ENCODE measurements at regions not wholly inside any gene's neighbourhood (a gene's known extent, or its start where the extent isn't known, plus 50 kb on each side); places are given as distances from the start of the nearest gene placed in this dataset.

- no peaks in the 10 kb centered on the region for H3K9me3 Mint-ChIP-seq (ENCODE audit: low read depth)
- POLR2A ChIA-PET, result no interaction called here
- ATAC-seq (no peak), DNase-seq (no peak)
- no peak overlapping the region for H3K4me3 Mint-ChIP-seq
- intact Hi-C loops (cut with DNase I, micrococcal nuclease), result no loop called here
- no peak overlapping the region for H3K27ac Mint-ChIP-seq
- H3K27me3 Mint-ChIP-seq, result peaks cover 5% of the 10 kb centered on the region
- CTCF ChIA-PET, result no interaction called here
- no peaks in the 10 kb centered on the region for H3K36me3 Mint-ChIP-seq (ENCODE audit: low read depth)
- no peaks in the 10 kb centered on the region for H3K4me1 Mint-ChIP-seq
Observed at GRCh38 chr2:180763263-180763989, 217.0 kb upstream of the UBE2E3 start.

GRCh38 chr2:180761224-180761623 lies 219.2 kb upstream of the UBE2E3 start:
- ChIA-PET POLR2A (no interaction called here), CTCF (no interaction called here)
- Mint-ChIP-seq H3K27me3 (peaks cover 5% of the 10 kb centered on the region), H3K4me1 (no peaks in the 10 kb centered on the region), H3K36me3 (ENCODE audit: low read depth) (no peaks in the 10 kb centered on the region), H3K9me3 (ENCODE audit: low read depth) (no peaks in the 10 kb centered on the region), H3K4me3 (no peak overlapping the region), H3K27ac (no peak overlapping the region)
- no peak for DNase-seq
- ATAC-seq, result no peak
- intact Hi-C loops (cut with DNase I, micrococcal nuclease), result no loop called here

- ChIA-PET CTCF (no interaction called here), POLR2A (no interaction called here)
- H3K27me3 Mint-ChIP-seq, result peaks cover 3% of the 10 kb centered on the region
- H3K36me3 Mint-ChIP-seq (ENCODE audit: low read depth), result no peaks in the 10 kb centered on the region
- no peaks in the 10 kb centered on the region for H3K4me1 Mint-ChIP-seq
- intact Hi-C loops (cut with DNase I, micrococcal nuclease), result no loop called here
- ATAC-seq, result no peak
- H3K4me3 Mint-ChIP-seq, result no peak overlapping the region
- H3K9me3 Mint-ChIP-seq (ENCODE audit: low read depth), result no peaks in the 10 kb centered on the region
- no peak overlapping the region for H3K27ac Mint-ChIP-seq
- no peak for DNase-seq
Observed at GRCh38 chr2:180759631-180760030, 220.8 kb upstream of the UBE2E3 start.

GRCh38 chr2:180753809-180754761 lies 226.3 kb upstream of the UBE2E3 start:
- H3K4me3 Mint-ChIP-seq, result no peak overlapping the region
- no peaks in the 10 kb centered on the region for H3K4me1 Mint-ChIP-seq
- ATAC-seq (no peak), DNase-seq (no peak)
- ChIA-PET POLR2A (no interaction called here), CTCF (no interaction called here)
- no peaks in the 10 kb centered on the region for H3K9me3 Mint-ChIP-seq (ENCODE audit: low read depth)
- no peak overlapping the region for H3K27ac Mint-ChIP-seq
- H3K36me3 Mint-ChIP-seq (ENCODE audit: low read depth), result no peaks in the 10 kb centered on the region
- H3K27me3 Mint-ChIP-seq, result peaks cover 2% of the 10 kb centered on the region
- intact Hi-C loops (cut with DNase I, micrococcal nuclease), result no loop called here

GRCh38 chr2:180751306-180751920 lies 229.0 kb upstream of the UBE2E3 start:
- intact Hi-C loops (cut with DNase I, micrococcal nuclease), result no loop called here
- Mint-ChIP-seq H3K4me1 (no peaks in the 10 kb centered on the region), H3K4me3 (no peak overlapping the region), H3K36me3 (ENCODE audit: low read depth) (no peaks in the 10 kb centered on the region), H3K9me3 (ENCODE audit: low read depth) (no peaks in the 10 kb centered on the region), H3K27ac (no peak overlapping the region), H3K27me3 (peaks cover 2% of the 10 kb centered on the region)
- ATAC-seq (no peak), DNase-seq (no peak)
- ChIA-PET POLR2A (no interaction called here), CTCF (no interaction called here)

GRCh38 chr2:180747728-180748127 lies 232.7 kb upstream of the UBE2E3 start:
- peaks cover 3% of the 10 kb centered on the region for H3K27me3 Mint-ChIP-seq
- ChIA-PET POLR2A (no interaction called here), CTCF (no interaction called here)
- DNase-seq, result no peak
- no peaks in the 10 kb centered on the region for H3K9me3 Mint-ChIP-seq (ENCODE audit: low read depth)
- no peaks in the 10 kb centered on the region for H3K4me1 Mint-ChIP-seq
- intact Hi-C loops (cut with DNase I, micrococcal nuclease), result no loop called here
- no peak for ATAC-seq
- no peak overlapping the region for H3K4me3 Mint-ChIP-seq
- no peaks in the 10 kb centered on the region for H3K36me3 Mint-ChIP-seq (ENCODE audit: low read depth)
- H3K27ac Mint-ChIP-seq, result no peak overlapping the region

- ChIA-PET CTCF (no interaction called here), POLR2A (no interaction called here)
- Mint-ChIP-seq H3K9me3 (ENCODE audit: low read depth) (no peaks in the 10 kb centered on the region), H3K36me3 (ENCODE audit: low read depth) (no peaks in the 10 kb centered on the region), H3K4me3 (no peak overlapping the region), H3K27me3 (peaks cover 3% of the 10 kb centered on the region), H3K4me1 (no peaks in the 10 kb centered on the region), H3K27ac (no peak overlapping the region)
- intact Hi-C loops (cut with DNase I, micrococcal nuclease), result no loop called here
- ATAC-seq (no peak), DNase-seq (no peak)
Observed at GRCh38 chr2:180743401-180743800, 237.0 kb upstream of the UBE2E3 start.

- DNase-seq (no peak), ATAC-seq (no peak)
- H3K9me3 Mint-ChIP-seq (ENCODE audit: low read depth), result no peaks in the 10 kb centered on the region
- H3K4me1 Mint-ChIP-seq, result no peaks in the 10 kb centered on the region
- no peak overlapping the region for H3K4me3 Mint-ChIP-seq
- ChIA-PET POLR2A (no interaction called here), CTCF (no interaction called here)
- H3K27me3 Mint-ChIP-seq, result peaks cover 3% of the 10 kb centered on the region
- H3K27ac Mint-ChIP-seq, result no peak overlapping the region
- intact Hi-C loops (cut with DNase I, micrococcal nuclease), result no loop called here
- no peaks in the 10 kb centered on the region for H3K36me3 Mint-ChIP-seq (ENCODE audit: low read depth)
Observed at GRCh38 chr2:180742801-180743200, 237.6 kb upstream of the UBE2E3 start.

- Mint-ChIP-seq H3K9me3 (ENCODE audit: low read depth) (no peaks in the 10 kb centered on the region), H3K36me3 (ENCODE audit: low read depth) (no peaks in the 10 kb centered on the region), H3K4me1 (no peaks in the 10 kb centered on the region), H3K27ac (no peak overlapping the region), H3K4me3 (no peak overlapping the region), H3K27me3 (peaks cover 3% of the 10 kb centered on the region)
- intact Hi-C loops (cut with DNase I, micrococcal nuclease), result no loop called here
- ChIA-PET CTCF (no interaction called here), POLR2A (no interaction called here)
- DNase-seq (no peak), ATAC-seq (no peak)
Observed at GRCh38 chr2:180739070-180739469, 241.3 kb upstream of the UBE2E3 start.

GRCh38 chr2:180735799-180736198 lies 244.6 kb upstream of the UBE2E3 start:
- ATAC-seq (no peak), DNase-seq (no peak)
- no peaks in the 10 kb centered on the region for H3K36me3 Mint-ChIP-seq (ENCODE audit: low read depth)
- ChIA-PET POLR2A (no interaction called here), CTCF (no interaction called here)
- intact Hi-C loops (cut with DNase I, micrococcal nuclease), result no loop called here
- H3K27ac Mint-ChIP-seq, result no peak overlapping the region
- peaks cover 5% of the 10 kb centered on the region for H3K27me3 Mint-ChIP-seq
- no peak overlapping the region for H3K4me3 Mint-ChIP-seq
- H3K9me3 Mint-ChIP-seq (ENCODE audit: low read depth), result no peaks in the 10 kb centered on the region
- no peaks in the 10 kb centered on the region for H3K4me1 Mint-ChIP-seq

GRCh38 chr2:180734382-180734781 lies 246.0 kb upstream of the UBE2E3 start:
- Mint-ChIP-seq H3K36me3 (ENCODE audit: low read depth) (no peaks in the 10 kb centered on the region), H3K27me3 (peaks cover 5% of the 10 kb centered on the region), H3K4me3 (no peak overlapping the region), H3K4me1 (no peaks in the 10 kb centered on the region), H3K9me3 (ENCODE audit: low read depth) (no peaks in the 10 kb centered on the region), H3K27ac (no peak overlapping the region)
- POLR2A ChIA-PET, result no interaction called here
- DNase-seq (no peak), ATAC-seq (no peak)
- intact Hi-C loops (cut with DNase I, micrococcal nuclease), result no loop called here
- CTCF ChIA-PET, result no interaction called here

GRCh38 chr2:180733330-180733729 lies 247.1 kb upstream of the UBE2E3 start:
- DNase-seq (no peak), ATAC-seq (no peak)
- Mint-ChIP-seq H3K9me3 (ENCODE audit: low read depth) (no peaks in the 10 kb centered on the region), H3K4me3 (no peak overlapping the region), H3K27me3 (peaks cover 5% of the 10 kb centered on the region), H3K4me1 (no peaks in the 10 kb centered on the region), H3K27ac (no peak overlapping the region), H3K36me3 (ENCODE audit: low read depth) (no peaks in the 10 kb centered on the region)
- intact Hi-C loops (cut with DNase I, micrococcal nuclease), result no loop called here
- POLR2A ChIA-PET, result no interaction called here
- CTCF ChIA-PET, result no interaction called here
